ENCODE measurements at regions not wholly inside any gene's neighbourhood (a gene's known extent, or its start where the extent isn't known, plus 50 kb on each side); places are given as distances from the start of the nearest gene placed in this dataset.

DNA sequence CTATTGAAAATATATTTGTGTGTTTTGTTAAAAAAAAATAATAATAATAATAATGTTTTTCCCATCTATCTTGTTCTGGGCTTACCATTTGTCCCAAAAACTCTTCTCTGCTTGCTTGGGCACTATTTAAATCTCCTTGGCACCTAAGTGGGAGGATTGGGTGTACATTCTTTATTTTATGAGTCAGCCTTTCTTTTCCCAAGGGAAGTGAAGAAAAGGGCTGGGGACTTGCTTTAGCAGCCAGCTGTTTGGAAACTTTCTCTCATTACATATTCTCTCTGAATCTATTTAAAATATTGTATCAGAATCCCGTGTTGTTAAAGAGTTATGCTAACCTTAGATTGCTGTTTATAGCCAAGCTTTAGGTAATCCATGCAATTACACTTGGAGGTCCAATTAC is 2332.4 kb downstream of the ARAP2 start:
- H3K4me3 ChIP-seq (ENCODE audit: low read depth, low read length), result no peak overlapping the region
- no peak for DNase-seq (ENCODE audit: low read depth)
- TF ChIP-seq, protein P1, sequence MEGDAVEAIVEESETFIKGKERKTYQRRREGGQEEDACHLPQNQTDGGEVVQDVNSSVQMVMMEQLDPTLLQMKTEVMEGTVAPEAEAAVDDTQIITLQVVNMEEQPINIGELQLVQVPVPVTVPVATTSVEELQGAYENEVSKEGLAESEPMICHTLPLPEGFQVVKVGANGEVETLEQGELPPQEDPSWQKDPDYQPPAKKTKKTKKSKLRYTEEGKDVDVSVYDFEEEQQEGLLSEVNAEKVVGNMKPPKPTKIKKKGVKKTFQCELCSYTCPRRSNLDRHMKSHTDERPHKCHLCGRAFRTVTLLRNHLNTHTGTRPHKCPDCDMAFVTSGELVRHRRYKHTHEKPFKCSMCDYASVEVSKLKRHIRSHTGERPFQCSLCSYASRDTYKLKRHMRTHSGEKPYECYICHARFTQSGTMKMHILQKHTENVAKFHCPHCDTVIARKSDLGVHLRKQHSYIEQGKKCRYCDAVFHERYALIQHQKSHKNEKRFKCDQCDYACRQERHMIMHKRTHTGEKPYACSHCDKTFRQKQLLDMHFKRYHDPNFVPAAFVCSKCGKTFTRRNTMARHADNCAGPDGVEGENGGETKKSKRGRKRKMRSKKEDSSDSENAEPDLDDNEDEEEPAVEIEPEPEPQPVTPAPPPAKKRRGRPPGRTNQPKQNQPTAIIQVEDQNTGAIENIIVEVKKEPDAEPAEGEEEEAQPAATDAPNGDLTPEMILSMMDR (IDR thresholded peaks at IDR 0.05; ENCODE audit: insufficient read depth, low read depth, low read length), result no peak

DNA sequence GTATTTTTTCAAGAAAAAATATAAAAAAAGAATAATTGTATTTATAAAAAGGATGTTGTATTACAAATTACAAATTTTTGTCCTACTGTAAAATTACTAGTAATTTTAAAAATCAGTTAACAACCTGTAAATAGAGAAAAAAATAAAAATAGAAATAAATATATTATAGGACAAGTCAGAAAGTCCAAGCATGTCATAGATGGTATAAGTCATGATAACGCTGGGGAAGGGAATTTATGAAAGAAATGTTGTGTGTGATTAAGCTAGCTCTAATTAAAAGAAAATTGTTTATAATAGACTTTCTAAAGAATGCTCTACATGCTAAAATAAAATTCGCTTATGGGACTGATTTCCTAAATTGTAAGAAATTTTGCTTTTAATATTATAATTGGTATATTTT is 2329.9 kb downstream of the ARAP2 start:
- no peak overlapping the region for H3K4me3 ChIP-seq (ENCODE audit: low read depth, low read length)
- no peak for DNase-seq (ENCODE audit: low read depth)
- TF ChIP-seq, protein P1 (IDR thresholded peaks at IDR 0.05; ENCODE audit: insufficient read depth, low read depth, low read length), result no peak

DNA sequence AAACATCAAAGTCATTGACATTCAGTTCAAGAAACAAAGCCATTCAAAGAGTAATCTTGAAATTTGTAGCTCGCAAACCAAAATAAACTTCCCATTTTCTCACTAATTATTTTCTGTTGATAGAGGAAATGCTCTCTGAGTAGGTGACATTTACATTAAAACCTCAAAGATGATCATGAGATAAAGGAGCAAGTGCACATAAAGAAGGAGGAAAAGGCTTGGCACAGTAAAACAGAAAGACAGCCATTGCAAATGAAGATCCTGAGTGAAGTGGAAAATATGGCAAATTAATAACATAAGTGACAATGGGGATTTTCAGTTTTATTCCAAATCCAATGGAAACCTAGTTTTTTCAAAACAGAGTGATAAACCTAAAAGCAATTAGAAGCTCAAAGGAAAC is 2320.8 kb downstream of the ARAP2 start:
- no peak for DNase-seq (ENCODE audit: low read depth)
- no peak overlapping the region for H3K4me3 ChIP-seq (ENCODE audit: low read depth, low read length)
- TF ChIP-seq, protein P1 (IDR thresholded peaks at IDR 0.05; ENCODE audit: insufficient read depth, low read depth, low read length), result no peak

- H3K4me3 ChIP-seq (ENCODE audit: low read depth, low read length), result peak overlapping the region; percentile 29
- TF ChIP-seq, protein P1 (IDR thresholded peaks at IDR 0.05; ENCODE audit: insufficient read depth, low read depth, low read length), result no peak
- DNase-seq (ENCODE audit: low read depth), result peak; percentile 84
These were observed 2320.1 kb downstream of the ARAP2 start for GRCh38 chr4:33924239-33924638.

GRCh38 chr4:33924811-33925210 is 2319.5 kb downstream of the ARAP2 start:
- H3K4me3 ChIP-seq (ENCODE audit: low read depth, low read length), result no peak overlapping the region
- TF ChIP-seq, protein P1 (IDR thresholded peaks at IDR 0.05; ENCODE audit: insufficient read depth, low read depth, low read length), result no peak
- no peak for DNase-seq (ENCODE audit: low read depth)

GRCh38 chr4:33930497-33930896 is 2313.8 kb downstream of the ARAP2 start:
- H3K4me3 ChIP-seq (ENCODE audit: low read depth, low read length), result no peak overlapping the region
- peak; percentile 30 for DNase-seq (ENCODE audit: low read depth)
- TF ChIP-seq, protein P1 (IDR thresholded peaks at IDR 0.05; ENCODE audit: insufficient read depth, low read depth, low read length), result no peak

DNA sequence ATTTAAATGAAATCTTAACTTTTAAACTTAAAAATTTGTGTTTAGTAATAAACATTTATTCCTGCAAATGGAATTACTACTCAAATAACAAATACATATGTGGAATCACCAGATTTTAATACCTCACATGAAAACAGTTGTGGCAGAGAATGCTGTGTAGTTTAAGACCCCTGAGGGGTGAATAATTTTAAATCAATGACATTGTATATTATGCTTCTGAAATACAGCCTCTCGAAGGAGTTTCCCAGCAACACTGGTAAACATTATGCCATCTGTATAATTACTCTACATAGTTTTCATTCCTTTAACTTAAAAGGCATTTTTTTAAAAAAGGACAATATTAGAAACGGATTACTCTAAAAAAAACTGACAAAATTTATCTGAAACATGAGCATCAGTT is 2313.3 kb downstream of the ARAP2 start:
- TF ChIP-seq, protein P1 (IDR thresholded peaks at IDR 0.05; ENCODE audit: insufficient read depth, low read depth, low read length), result no peak
- no peak for DNase-seq (ENCODE audit: low read depth)
- H3K4me3 ChIP-seq (ENCODE audit: low read depth, low read length), result no peak overlapping the region
